PC-9 (cell line): ENCODE measurements at regions not wholly inside any gene's neighbourhood (a gene's known extent, or its start where the extent isn't known, plus 50 kb on each side); places are given as distances from the start of the nearest gene placed in this dataset.

Experiments used
- EZH2 ChIP-seq: fragments of 200-600 bp; sonication (generic); IDR thresholded peaks from 2 replicates; pipeline ENCODE4 v1.8.0; 2017; ENCODE audit warnings: antibody characterized with exemption, low read depth
- TF ChIP-seq, protein P1 (sequence below): fragments of 200-600 bp; sonication (generic); conservative IDR thresholded peaks from 2 replicates; pipeline ENCODE4 v1.6.1; 2017; ENCODE audit warnings: mixed run types, antibody characterized with exemption, mild to moderate bottlenecking, moderate library complexity

DNA sequence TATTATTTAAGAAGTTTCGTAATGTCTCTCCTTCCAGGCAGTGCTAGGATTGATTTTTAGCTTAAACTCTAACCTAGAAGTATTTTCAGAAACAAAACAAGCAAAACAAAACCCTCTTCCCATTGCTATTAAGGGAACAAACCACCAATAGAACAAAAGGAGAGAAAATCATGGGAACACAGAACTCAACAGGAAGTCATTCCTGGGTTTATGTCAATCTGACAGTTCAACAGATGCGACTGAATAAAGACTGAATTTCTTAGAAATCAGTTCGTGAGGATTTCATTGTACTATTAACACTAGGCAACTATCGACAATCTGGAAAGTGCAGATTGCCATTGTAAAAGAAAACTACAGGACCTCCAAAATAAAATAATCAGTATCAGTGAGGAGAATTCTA lies 229.1 kb upstream of the SMIM31 start:
- no peak for TF ChIP-seq EZH2
- TF ChIP-seq, protein P1, sequence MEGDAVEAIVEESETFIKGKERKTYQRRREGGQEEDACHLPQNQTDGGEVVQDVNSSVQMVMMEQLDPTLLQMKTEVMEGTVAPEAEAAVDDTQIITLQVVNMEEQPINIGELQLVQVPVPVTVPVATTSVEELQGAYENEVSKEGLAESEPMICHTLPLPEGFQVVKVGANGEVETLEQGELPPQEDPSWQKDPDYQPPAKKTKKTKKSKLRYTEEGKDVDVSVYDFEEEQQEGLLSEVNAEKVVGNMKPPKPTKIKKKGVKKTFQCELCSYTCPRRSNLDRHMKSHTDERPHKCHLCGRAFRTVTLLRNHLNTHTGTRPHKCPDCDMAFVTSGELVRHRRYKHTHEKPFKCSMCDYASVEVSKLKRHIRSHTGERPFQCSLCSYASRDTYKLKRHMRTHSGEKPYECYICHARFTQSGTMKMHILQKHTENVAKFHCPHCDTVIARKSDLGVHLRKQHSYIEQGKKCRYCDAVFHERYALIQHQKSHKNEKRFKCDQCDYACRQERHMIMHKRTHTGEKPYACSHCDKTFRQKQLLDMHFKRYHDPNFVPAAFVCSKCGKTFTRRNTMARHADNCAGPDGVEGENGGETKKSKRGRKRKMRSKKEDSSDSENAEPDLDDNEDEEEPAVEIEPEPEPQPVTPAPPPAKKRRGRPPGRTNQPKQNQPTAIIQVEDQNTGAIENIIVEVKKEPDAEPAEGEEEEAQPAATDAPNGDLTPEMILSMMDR: no peak
